GM18499 (cell line): ENCODE measurements at regions not wholly inside any gene's neighbourhood (a gene's known extent, or its start where the extent isn't known, plus 50 kb on each side); places are given as distances from the start of the nearest gene placed in this dataset.
A peak's percentile ranks its signal among the peaks of the same experiment; 100 is the strongest.
"Not testable (repeated sequence)": the region's sequence is repeated elsewhere in the genome, so short reads cannot be mapped to it uniquely, and the experiment has no call there.

Source experiments
- ATAC-seq: cut with Tn5 transposase; IDR thresholded peaks from one replicate; pipeline ENCODE4 v1.9.1; 2021; ENCODE audit warnings: moderate number of reproducible peaks; ENCODE audit not compliant: insufficient read depth, unreplicated experiment

- ATAC-seq, result no peak
These were observed 300.2 kb upstream of the VCX start for GRCh38 chrX:7542587-7543380.

DNA sequence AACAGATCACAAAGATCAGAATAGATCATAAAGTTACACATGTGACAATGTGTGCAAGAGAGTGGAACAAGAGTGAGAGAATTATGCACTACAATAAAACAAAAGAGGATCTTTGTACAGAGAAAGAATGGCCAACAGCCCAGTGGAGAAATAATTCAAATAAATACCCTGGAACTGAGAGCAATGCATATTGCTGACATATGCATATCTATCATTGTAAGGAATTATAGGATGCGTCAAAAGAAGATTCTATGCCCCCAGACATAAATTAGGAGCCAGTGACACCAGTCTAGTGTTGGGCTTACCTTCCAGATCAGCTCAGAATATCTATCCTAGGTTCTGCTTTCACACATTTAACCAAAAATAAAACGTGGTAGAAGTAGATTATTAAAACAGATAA is 320.1 kb upstream of the VCX start:
- no peak for ATAC-seq

DNA sequence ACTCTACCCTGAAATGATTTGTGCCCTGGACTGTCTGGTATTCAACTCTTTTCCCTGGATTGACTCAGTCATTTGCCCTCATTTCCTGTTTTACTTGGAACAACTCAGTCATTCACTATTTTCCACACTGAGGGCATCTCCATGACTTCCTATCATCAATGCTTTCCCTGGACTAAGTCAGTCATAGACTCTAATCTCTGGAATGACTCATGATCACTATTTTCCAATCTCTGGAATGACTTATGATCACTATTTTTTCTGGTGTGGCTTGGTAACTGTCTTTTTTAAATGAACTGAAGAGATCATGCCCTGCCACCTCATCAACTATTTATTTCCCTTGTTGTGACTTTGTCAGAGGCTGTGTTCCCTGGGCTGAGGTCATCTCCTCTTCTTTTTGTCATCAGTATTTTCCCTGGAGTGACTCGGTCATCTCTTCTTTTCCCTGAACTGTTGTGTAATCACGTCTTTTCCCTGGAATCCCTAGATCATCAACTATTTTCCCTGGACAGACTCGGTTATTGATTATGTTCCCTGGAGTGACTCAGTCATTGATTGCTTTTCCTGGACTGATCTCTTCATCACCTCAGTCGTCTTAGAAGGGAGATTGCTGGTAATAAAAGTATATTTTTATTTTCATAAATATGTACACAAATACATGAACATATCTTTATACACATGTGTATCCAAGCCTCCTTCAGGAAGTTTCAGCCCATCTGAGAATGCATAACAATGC is 327.1 kb upstream of the VCX start:
- ATAC-seq, result no peak

GRCh38 chrX:7514871-7515599 is 327.9 kb upstream of the VCX start:
- ATAC-seq, result no peak

DNA sequence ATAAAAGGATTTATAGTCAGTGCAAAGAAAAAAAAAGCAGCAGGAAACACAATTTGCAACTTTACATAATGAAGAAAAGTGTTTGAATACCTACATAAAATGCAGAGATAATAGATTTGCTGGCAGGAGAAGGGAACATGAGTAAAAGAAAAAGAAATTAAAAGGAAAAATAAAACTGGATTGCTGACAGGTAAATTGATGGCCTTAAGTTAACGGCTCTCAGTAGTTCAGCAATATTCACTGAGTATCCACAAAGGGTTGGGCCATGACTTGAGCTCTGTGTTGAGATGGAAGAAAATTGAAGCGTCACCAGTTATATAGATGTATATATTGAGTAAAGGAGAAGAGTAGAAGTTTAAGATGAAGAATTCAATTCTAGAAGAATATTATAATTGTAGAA is 330.1 kb upstream of the VCX start:
- no peak for ATAC-seq

- ATAC-seq, result no peak
These were observed 339.7 kb upstream of the VCX start for GRCh38 chrX:7503251-7503650.

DNA sequence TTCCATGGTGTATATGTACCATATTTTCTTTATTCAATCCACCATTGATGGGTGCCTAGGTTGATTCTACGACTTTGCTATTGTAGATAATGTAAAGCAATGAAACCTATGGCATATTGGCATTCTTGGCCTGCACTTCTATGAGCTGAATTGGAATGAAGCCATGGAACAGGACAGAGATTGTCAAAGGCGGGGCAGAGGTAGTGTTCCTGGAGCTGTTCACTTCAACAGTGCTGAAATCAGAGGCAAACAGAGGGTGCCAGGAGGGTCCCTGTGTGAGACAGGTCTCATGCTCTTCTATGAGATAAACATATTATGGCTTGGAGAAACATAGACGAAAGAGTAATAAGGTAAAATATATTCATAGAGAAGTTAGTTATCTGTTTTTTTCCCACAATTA is 342.6 kb upstream of the VCX start:
- no peak for ATAC-seq

DNA sequence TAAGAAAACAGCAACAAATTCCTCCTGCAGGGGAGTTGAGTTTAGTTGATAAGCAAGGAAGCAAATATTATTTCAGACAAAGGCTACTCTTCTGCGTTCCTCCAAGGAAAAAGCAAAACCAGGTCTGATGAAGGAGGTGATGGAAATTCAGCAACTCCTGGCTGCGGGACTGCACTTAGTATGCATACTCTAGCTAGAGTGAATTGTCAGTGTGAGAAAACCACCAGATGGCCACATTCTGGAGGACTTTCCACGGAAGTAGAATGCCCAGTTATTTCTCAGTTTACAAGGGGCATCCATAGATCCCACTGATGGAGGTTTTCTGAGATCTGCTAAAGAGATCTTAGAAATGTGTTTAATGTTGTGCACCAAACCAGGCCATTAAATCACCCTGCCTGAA is 338.6 kb upstream of the PUDP start:
- no peak for ATAC-seq

- no peak for ATAC-seq
These were observed 337.1 kb upstream of the PUDP start for GRCh38 chrX:7485061-7485460.

DNA sequence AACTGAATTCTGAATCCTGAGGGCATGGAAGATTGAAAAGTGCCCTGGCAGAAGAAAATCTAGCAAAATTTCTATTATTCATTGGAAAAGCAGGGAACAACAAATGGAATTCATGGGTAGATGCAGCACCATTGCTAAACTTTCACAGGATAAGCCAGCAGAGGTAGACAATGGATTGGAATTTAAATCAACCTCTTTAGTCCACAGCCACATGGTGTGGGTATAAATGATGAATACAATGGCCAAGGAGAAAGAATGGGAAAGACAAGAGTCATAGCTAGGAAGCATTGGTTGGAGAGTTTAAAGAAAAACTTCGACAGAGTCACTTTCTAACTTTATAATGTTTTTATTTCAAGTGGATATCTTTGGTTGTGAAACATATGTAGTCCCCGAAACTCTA is 332.8 kb upstream of the PUDP start:
- ATAC-seq, result no peak

- no peak for ATAC-seq
These were observed 314.2 kb upstream of the PUDP start for GRCh38 chrX:7462110-7462509.

DNA sequence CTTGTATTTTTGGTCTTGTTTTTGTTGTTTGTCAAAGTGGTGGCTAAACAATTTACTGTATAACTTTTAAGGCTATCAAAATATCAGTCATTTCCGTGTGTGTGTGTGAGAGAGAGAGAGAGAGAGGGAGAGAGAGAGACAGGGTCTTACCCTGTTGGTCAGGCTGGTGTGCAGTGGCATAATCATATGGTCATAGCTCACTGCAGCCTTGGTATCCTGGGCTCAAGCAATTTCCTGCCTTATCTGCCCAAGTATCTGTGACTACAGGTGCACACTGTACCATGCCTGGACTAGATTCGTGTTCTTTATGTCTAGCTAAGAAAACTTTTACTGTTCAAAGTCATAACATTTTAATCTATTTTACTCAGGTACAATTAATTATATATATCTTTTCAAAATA is 313.1 kb upstream of the PUDP start:
- not testable (repeated sequence) for ATAC-seq

- ATAC-seq, result no peak
These were observed 300.0 kb upstream of the PUDP start for GRCh38 chrX:7447801-7448499.

DNA sequence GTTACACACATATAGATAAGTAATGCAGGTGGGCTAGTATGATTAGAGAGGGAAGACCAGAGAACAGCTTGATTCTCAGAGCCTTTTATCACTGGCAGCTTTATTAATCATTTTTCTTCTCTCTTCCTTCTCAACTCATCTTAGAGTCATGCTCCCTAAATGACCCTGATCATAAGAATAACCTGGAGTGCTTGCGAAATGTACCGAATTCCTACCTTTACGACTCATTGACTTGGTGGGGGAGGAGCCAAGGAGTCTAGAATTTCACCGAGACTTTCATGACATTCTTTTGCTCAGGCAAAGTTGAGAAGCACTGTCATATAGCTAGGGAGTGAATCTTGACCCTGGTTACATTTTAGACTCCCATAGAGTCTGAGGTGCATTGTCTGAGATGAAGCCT is 298.9 kb upstream of the PUDP start:
- ATAC-seq, result no peak

- ATAC-seq, result peak; percentile 91
These were observed 297.0 kb upstream of the PUDP start for GRCh38 chrX:7444967-7445366.

DNA sequence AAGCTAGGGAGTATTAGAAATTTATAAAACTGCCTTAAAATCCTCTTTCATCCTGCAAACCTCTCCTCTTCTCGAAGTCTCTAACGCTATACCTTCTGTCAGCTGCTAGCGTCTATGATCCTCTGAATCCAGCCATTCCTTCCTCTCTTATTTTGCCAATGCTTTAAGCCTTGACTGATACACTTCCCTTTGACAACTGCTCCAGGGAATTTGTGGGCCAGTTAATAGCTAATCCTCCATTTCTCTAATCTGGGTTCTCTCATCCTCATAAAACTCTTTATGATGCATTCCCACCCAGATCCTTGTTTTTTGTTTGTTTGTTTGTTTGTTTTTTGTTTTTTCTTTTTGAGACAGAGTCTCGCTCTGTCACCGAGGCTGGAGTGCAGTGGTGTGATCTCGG is 293.6 kb upstream of the PUDP start:
- ATAC-seq, result no peak

GRCh38 chrX:7435822-7436221 is 287.9 kb upstream of the PUDP start:
- no peak for ATAC-seq

DNA sequence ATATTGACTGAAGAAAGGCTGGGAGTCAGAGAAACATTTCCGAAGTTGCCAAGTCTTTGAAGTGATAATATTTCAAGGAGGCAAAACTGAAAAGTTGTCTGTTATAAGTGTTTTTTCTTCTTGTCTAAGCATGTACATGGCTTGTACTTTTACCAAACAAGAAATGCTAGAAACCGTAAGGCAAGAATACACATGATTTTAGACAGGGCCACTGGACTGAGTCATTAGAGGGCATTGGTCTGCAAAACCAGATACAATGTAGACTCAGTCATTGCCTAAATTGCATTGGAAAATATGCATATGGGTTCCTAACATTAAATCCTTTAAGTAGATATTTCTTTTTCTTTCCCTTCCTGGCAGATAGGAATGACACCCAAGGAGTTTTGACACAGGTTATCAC is 284.9 kb upstream of the PUDP start:
- ATAC-seq, result no peak

GRCh38 chrX:7420717-7421116 is 272.8 kb upstream of the PUDP start:
- no peak for ATAC-seq

DNA sequence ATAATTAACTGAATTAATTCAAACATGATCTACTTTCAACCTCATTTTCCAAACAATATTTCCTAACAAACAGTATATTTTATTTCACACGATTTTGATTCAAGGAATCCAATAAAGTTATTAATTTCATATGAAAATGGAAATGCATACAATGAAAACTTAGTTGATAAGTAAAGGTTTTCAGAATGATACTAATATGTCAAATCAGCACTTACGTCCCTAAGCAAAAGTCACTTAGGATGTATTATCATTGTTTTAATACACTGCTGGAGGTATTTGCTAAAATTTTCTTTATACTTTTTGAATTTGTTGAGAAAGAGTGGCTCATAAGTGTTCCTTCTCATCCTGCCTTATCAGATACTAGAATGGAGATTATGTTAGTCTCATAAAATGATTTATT is 266.8 kb upstream of the PUDP start:
- ATAC-seq, result no peak

- ATAC-seq, result no peak
These were observed 264.9 kb upstream of the PUDP start for GRCh38 chrX:7412840-7413239.
